ENCODE measurements at regions not wholly inside any gene's neighbourhood (a gene's known extent, or its start where the extent isn't known, plus 50 kb on each side); places are given as distances from the start of the nearest gene placed in this dataset.

DNA sequence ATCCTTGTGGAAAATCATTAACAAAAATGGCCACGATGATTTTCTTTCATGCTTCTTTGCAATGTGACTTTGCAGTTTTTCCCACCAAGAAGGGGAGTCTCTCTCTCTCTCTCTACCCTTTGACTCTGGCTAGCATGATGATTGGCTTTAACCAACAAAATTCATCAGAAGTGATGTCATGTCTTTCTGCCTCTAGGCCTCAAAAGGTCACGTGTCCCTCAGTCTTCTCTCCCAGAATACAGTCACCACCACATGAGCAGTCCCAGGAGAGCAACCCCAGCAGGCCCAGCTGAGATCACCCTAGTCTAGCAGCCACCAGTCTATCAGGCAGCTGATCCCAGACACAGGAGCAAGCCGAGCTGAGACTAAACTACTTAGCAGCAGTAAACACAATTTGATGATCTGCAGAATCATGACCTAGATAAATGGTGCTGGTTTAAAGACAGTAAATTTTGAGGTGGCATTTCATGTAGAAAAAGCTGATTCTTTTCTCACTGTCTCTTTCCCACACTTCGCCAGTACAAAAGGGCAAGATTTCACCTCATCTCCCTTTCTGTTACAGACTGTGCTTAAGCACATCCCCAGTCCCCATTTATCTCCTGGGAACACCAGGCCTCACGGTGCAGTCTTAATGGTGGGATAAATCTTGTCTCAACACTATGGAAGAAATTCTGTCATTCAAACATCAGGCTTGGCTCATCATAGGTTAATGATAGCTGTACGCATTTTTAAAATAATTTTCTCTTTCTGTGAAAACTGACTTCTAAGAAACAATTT, 132.7 kb downstream of the SCG2 start:
- no peak for DNase-seq (ENCODE audit: low read depth)
- no peak overlapping the region for H3K4me3 ChIP-seq (ENCODE audit: low read depth, low read length)
- TF ChIP-seq, protein P1, sequence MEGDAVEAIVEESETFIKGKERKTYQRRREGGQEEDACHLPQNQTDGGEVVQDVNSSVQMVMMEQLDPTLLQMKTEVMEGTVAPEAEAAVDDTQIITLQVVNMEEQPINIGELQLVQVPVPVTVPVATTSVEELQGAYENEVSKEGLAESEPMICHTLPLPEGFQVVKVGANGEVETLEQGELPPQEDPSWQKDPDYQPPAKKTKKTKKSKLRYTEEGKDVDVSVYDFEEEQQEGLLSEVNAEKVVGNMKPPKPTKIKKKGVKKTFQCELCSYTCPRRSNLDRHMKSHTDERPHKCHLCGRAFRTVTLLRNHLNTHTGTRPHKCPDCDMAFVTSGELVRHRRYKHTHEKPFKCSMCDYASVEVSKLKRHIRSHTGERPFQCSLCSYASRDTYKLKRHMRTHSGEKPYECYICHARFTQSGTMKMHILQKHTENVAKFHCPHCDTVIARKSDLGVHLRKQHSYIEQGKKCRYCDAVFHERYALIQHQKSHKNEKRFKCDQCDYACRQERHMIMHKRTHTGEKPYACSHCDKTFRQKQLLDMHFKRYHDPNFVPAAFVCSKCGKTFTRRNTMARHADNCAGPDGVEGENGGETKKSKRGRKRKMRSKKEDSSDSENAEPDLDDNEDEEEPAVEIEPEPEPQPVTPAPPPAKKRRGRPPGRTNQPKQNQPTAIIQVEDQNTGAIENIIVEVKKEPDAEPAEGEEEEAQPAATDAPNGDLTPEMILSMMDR (IDR thresholded peaks at IDR 0.05; ENCODE audit: low read depth, low read length, missing control alignments) = no peak
- in situ Hi-C loops (cut with HindIII; ENCODE audit: low sequenced_read_pairs) = loop anchor here (25.0 kb wide), 1 partner anchor 507 kb away; no protein-coding TSS in a partner anchor

DNA sequence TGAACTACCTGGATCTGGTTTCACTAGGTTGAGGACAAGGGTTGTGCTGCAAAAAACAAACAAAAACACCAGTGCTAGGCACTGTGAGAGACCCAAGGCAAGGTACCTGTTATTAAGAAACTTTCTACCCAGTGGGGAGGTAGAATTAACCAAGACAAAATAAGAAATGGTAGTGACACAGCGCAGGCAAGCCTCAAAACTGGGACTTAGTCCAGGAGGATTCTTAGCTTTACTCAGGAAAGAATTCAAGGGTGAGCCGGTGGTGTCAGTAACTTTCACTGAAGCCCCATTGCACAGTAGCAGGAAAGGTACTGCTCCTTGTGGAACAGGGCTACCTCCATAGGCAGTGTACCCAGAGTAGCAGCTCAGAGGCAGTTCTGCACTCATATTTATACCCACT, 131.6 kb downstream of the SCG2 start:
- TF ChIP-seq, protein P1 (IDR thresholded peaks at IDR 0.05; ENCODE audit: low read depth, low read length, missing control alignments) = no peak
- DNase-seq (ENCODE audit: low read depth) = no peak
- in situ Hi-C loops (cut with HindIII; ENCODE audit: low sequenced_read_pairs) = loop anchor here (25.0 kb wide), 1 partner anchor 508 kb away; no protein-coding TSS in a partner anchor
- H3K4me3 ChIP-seq (ENCODE audit: low read depth, low read length) = no peak overlapping the region

DNA sequence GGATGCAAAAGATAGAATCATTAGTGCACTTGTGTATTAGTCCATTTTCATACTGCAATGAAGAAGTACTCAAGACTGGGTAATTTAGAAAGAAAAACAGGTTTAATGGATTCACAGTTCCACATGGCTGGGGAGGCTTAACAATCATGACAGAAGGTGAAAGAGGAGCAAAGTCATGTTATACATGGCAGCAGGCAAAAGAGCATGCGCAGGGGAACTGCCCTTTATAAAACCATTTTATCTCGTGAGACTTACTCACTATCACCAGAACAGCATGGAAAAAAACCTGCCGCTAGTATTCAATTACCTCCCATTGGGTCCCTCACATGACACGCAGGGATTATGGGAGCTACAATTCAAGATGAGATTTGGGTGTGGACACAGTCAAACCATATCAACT, 129.4 kb downstream of the SCG2 start:
- no peak overlapping the region for H3K4me3 ChIP-seq (ENCODE audit: low read depth, low read length)
- no peak for DNase-seq (ENCODE audit: low read depth)
- TF ChIP-seq, protein P1 (IDR thresholded peaks at IDR 0.05; ENCODE audit: low read depth, low read length, missing control alignments) = no peak
- in situ Hi-C loops (cut with HindIII; ENCODE audit: low sequenced_read_pairs) = loop anchor here (25.0 kb wide), 1 partner anchor 510 kb away; no protein-coding TSS in a partner anchor

DNA sequence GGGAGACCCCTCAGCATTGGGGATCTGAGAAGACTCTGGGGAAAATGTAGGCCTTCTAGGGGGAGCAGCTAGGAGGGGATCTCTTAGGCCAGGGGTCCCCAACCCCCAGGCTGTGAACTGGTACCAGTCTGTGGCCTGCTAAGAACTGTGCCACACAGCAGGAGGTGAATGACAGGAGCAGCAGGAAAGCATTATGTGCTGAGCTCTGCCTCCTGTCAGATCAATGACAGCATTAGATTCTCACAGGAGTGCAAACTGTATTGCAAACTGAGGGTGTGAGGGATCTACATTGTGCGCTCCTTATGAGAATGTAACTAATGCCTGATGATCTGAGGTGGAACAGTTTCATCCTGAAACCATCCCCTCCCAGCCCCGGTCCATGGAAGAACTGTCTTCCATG, 127.3 kb downstream of the SCG2 start:
- TF ChIP-seq, protein P1 (IDR thresholded peaks at IDR 0.05; ENCODE audit: low read depth, low read length, missing control alignments) = no peak
- in situ Hi-C loops (cut with HindIII; ENCODE audit: low sequenced_read_pairs) = loop anchor here (25.0 kb wide), 1 partner anchor 513 kb away; no protein-coding TSS in a partner anchor
- H3K4me3 ChIP-seq (ENCODE audit: low read depth, low read length) = no peak overlapping the region
- no peak for DNase-seq (ENCODE audit: low read depth)

DNA sequence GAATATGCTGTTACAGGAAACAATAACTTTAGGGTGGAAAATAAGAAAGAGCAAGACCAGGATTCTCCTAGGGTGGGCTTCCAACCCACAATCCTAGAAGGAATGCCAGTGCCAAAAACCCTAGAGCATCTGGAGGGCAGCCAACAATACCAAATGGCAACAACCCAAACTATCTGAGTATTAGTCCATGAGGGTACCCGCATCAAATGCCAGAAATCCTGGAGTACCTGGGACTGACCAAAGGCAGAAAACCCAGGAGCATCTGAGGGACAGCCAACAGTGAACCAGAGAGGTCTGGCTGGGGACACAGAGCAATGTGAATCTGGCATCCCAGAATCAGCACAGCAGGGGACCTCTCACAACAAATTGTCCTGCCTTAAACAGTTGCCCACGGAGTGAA, 126.3 kb downstream of the SCG2 start:
- no peak overlapping the region for H3K4me3 ChIP-seq (ENCODE audit: low read depth, low read length)
- no peak for DNase-seq (ENCODE audit: low read depth)
- in situ Hi-C loops (cut with HindIII; ENCODE audit: low sequenced_read_pairs) = no loop called here
- TF ChIP-seq, protein P1 (IDR thresholded peaks at IDR 0.05; ENCODE audit: low read depth, low read length, missing control alignments) = no peak

GRCh38 chr2:223477318-223477717, 124.8 kb downstream of the SCG2 start:
- TF ChIP-seq, protein P1 (IDR thresholded peaks at IDR 0.05; ENCODE audit: low read depth, low read length, missing control alignments) = no peak
- no peak for DNase-seq (ENCODE audit: low read depth)
- in situ Hi-C loops (cut with HindIII; ENCODE audit: low sequenced_read_pairs) = no loop called here
- no peak overlapping the region for H3K4me3 ChIP-seq (ENCODE audit: low read depth, low read length)

Data from astrocyte of the cerebellum (primary cell).